ENCODE measurements at regions not wholly inside any gene's neighbourhood (a gene's known extent, or its start where the extent isn't known, plus 50 kb on each side); places are given as distances from the start of the nearest gene placed in this dataset.

- no peaks in the 10 kb centered on the region for H3K9me3 ChIP-seq (ENCODE audit: control insufficient read depth, insufficient read depth, low read length)
- no peak overlapping the region for H3K9ac ChIP-seq (ENCODE audit: low read depth, low read length)
- H3K27me3 ChIP-seq (ENCODE audit: control insufficient read depth, insufficient read depth, low read length), result no peaks in the 10 kb centered on the region
- H3K4me1 ChIP-seq (ENCODE audit: control insufficient read depth, insufficient read depth, low read length), result no peaks in the 10 kb centered on the region
- no peak overlapping the region for H3K4me3 ChIP-seq (ENCODE audit: low read depth, low read length)
- H3K36me3 ChIP-seq (ENCODE audit: control insufficient read depth, insufficient read depth, low read length), result no peaks in the 10 kb centered on the region
Measured at GRCh38 chr12:127770118-127770517, 496.9 kb upstream of the TMEM132C start.

- no peak overlapping the region for H3K9ac ChIP-seq (ENCODE audit: low read depth, low read length)
- no peaks in the 10 kb centered on the region for H3K36me3 ChIP-seq (ENCODE audit: control insufficient read depth, insufficient read depth, low read length)
- H3K4me1 ChIP-seq (ENCODE audit: control insufficient read depth, insufficient read depth, low read length), result no peaks in the 10 kb centered on the region
- H3K9me3 ChIP-seq (ENCODE audit: control insufficient read depth, insufficient read depth, low read length), result no peaks in the 10 kb centered on the region
- H3K27me3 ChIP-seq (ENCODE audit: control insufficient read depth, insufficient read depth, low read length), result no peaks in the 10 kb centered on the region
- no peak overlapping the region for H3K4me3 ChIP-seq (ENCODE audit: low read depth, low read length)
Measured at GRCh38 chr12:127771546-127771945, 495.4 kb upstream of the TMEM132C start.

DNA sequence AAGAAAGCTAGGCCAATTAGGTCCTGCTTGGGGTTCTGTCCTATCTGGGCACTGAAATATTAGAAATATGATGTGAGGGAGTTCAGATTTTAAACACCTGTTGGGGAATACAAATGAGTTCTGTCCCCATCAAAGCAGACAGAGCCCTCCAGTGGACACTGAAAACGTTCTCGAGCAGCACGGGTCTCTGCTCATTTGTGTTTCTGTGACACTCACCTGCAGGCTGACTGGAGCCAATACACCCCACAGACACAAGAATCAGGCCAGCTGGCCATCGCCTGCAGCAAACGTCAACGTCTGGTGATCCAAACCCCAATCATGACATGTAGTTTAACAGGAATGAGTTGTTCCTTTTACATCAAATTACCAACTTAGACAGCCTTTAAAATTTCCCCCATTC, 493.4 kb upstream of the TMEM132C start:
- Histone ChIP-seq H3K9me3 (ENCODE audit: control insufficient read depth, insufficient read depth, low read length) (no peaks in the 10 kb centered on the region), H3K4me3 (ENCODE audit: low read depth, low read length) (no peak overlapping the region), H3K36me3 (ENCODE audit: control insufficient read depth, insufficient read depth, low read length) (no peaks in the 10 kb centered on the region), H3K4me1 (ENCODE audit: control insufficient read depth, insufficient read depth, low read length) (no peaks in the 10 kb centered on the region), H3K9ac (ENCODE audit: low read depth, low read length) (no peak overlapping the region), H3K27me3 (ENCODE audit: control insufficient read depth, insufficient read depth, low read length) (no peaks in the 10 kb centered on the region)

GRCh38 chr12:127774828-127775227, 492.1 kb upstream of the TMEM132C start:
- no peaks in the 10 kb centered on the region for H3K9me3 ChIP-seq (ENCODE audit: control insufficient read depth, insufficient read depth, low read length)

DNA sequence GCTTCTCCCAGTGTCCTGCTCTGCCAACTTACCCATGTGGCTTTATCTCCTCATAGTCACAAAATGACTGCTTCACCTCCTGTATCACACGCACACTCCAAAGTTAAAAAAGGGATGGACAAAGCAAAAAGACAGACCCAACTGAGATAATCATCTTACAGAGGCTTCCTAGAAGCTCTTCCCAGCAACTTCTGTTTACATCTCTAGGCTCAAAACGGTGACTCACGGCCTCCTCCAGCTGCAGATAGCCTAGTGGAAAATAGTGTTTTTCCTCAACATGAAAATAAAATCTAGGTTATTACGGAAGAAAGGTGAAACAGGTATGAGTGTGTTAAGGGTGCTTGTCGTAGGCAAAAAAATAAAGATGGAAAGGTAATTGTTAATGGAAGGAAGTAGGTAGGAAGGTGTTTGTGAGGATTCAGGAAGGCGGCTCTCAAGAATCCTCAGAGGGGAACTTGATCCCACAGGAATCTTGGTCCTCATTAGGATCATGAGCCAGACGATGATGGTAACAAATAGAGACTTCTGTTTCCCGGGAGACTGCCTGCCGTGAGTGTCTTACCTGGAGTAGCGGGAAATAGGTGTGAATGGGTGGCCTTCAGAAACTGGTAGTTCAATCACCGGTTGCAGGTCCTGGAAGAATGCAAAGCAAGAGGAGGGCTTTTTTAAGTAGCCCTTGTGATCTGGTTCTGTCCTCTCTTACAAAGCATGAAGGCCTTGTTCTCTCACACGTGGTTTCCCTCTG, 487.5 kb upstream of the TMEM132C start:
- H3K27me3 ChIP-seq (ENCODE audit: control insufficient read depth, insufficient read depth, low read length), result no peaks in the 10 kb centered on the region
- H3K4me3 ChIP-seq (ENCODE audit: low read depth, low read length), result no peak overlapping the region
- H3K9me3 ChIP-seq (ENCODE audit: control insufficient read depth, insufficient read depth, low read length), result no peaks in the 10 kb centered on the region
- no peaks in the 10 kb centered on the region for H3K36me3 ChIP-seq (ENCODE audit: control insufficient read depth, insufficient read depth, low read length)
- H3K9ac ChIP-seq (ENCODE audit: low read depth, low read length), result no peak overlapping the region
- H3K4me1 ChIP-seq (ENCODE audit: control insufficient read depth, insufficient read depth, low read length), result no peaks in the 10 kb centered on the region

More at GRCh38 chr12:127774828-127775227, 492.1 kb upstream of the TMEM132C start:
- Histone ChIP-seq H3K27me3 (ENCODE audit: control insufficient read depth, insufficient read depth, low read length) (no peaks in the 10 kb centered on the region), H3K4me1 (ENCODE audit: control insufficient read depth, insufficient read depth, low read length) (no peaks in the 10 kb centered on the region), H3K4me3 (ENCODE audit: low read depth, low read length) (no peak overlapping the region), H3K36me3 (ENCODE audit: control insufficient read depth, insufficient read depth, low read length) (no peaks in the 10 kb centered on the region), H3K9ac (ENCODE audit: low read depth, low read length) (no peak overlapping the region)

DNA sequence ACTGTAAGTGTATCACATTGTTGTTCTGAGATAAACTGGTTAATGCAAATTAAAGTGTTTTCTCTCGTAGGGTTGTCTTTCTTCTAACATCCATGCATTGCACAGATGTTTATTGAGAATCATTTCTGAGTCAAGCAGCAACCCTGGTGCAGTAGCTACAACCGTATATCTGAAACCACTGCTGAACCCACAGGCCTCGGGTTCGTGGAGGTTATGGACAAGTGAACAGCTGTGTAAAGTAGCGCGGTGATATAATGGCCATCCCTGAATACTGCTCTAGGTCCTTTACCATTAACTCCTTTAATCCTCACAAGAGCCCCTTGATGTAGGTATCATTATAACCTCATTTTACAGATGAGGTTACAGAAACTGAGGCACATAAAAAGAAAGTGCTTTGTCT, 486.1 kb upstream of the TMEM132C start:
- H3K36me3 ChIP-seq (ENCODE audit: control insufficient read depth, insufficient read depth, low read length), result no peaks in the 10 kb centered on the region
- H3K4me3 ChIP-seq (ENCODE audit: low read depth, low read length), result no peak overlapping the region
- H3K9me3 ChIP-seq (ENCODE audit: control insufficient read depth, insufficient read depth, low read length), result no peaks in the 10 kb centered on the region
- no peaks in the 10 kb centered on the region for H3K27me3 ChIP-seq (ENCODE audit: control insufficient read depth, insufficient read depth, low read length)
- H3K9ac ChIP-seq (ENCODE audit: low read depth, low read length), result no peak overlapping the region
- no peaks in the 10 kb centered on the region for H3K4me1 ChIP-seq (ENCODE audit: control insufficient read depth, insufficient read depth, low read length)

DNA sequence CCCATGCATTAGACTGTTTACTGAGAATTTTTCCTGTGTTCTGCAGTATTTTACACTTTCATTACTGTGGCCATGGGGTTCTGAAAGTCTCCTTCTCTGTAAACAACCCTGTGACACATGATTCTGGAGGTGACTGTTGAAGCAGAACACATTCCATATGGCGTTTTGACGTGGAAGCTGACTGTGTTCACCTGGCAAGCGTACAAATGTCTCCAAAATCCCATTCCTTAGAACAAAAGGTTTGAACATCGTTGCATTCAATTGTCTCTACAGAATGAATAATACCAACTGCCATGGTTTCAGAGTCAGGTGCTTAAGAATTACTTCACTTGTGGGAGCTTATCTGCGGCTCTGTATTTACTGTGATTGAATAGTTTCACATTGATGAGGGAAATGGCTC, 485.6 kb upstream of the TMEM132C start:
- Histone ChIP-seq H3K9ac (ENCODE audit: low read depth, low read length) (no peak overlapping the region), H3K4me1 (ENCODE audit: control insufficient read depth, insufficient read depth, low read length) (peaks cover 2% of the 10 kb centered on the region), H3K36me3 (ENCODE audit: control insufficient read depth, insufficient read depth, low read length) (no peaks in the 10 kb centered on the region), H3K27me3 (ENCODE audit: control insufficient read depth, insufficient read depth, low read length) (no peaks in the 10 kb centered on the region), H3K4me3 (ENCODE audit: low read depth, low read length) (no peak overlapping the region), H3K9me3 (ENCODE audit: control insufficient read depth, insufficient read depth, low read length) (no peaks in the 10 kb centered on the region)

DNA sequence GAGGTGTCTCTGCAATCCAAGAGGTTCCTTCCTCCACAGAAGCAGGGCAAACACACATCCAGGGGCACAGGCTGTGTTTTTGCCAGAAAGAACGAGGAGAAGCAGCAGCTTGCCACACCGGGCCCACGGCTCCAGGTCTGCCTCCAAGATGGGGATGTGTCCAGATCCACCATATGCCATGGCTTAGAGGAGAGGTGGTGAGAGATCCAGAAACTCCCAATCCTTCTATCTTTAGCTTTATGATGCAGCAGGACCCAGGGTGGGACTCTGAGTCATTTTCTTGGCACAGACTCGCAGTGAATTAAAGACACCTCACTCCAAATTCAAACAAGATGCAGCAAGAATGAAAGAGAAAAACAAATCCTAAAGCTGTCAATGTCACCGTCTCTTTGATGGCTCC, 481.4 kb upstream of the TMEM132C start:
- no peaks in the 10 kb centered on the region for H3K27me3 ChIP-seq (ENCODE audit: control insufficient read depth, insufficient read depth, low read length)
- H3K36me3 ChIP-seq (ENCODE audit: control insufficient read depth, insufficient read depth, low read length), result no peaks in the 10 kb centered on the region
- peaks cover 4% of the 10 kb centered on the region for H3K4me1 ChIP-seq (ENCODE audit: control insufficient read depth, insufficient read depth, low read length)
- no peak overlapping the region for H3K9ac ChIP-seq (ENCODE audit: low read depth, low read length)
- H3K4me3 ChIP-seq (ENCODE audit: low read depth, low read length), result no peak overlapping the region
- no peaks in the 10 kb centered on the region for H3K9me3 ChIP-seq (ENCODE audit: control insufficient read depth, insufficient read depth, low read length)

GRCh38 chr12:127785986-127786590, 480.9 kb upstream of the TMEM132C start:
- peaks cover 4% of the 10 kb centered on the region for H3K4me1 ChIP-seq (ENCODE audit: control insufficient read depth, insufficient read depth, low read length)
- H3K36me3 ChIP-seq (ENCODE audit: control insufficient read depth, insufficient read depth, low read length), result no peaks in the 10 kb centered on the region
- H3K9ac ChIP-seq (ENCODE audit: low read depth, low read length), result no peak overlapping the region
- H3K4me3 ChIP-seq (ENCODE audit: low read depth, low read length), result no peak overlapping the region
- no peaks in the 10 kb centered on the region for H3K27me3 ChIP-seq (ENCODE audit: control insufficient read depth, insufficient read depth, low read length)
- no peaks in the 10 kb centered on the region for H3K9me3 ChIP-seq (ENCODE audit: control insufficient read depth, insufficient read depth, low read length)

DNA sequence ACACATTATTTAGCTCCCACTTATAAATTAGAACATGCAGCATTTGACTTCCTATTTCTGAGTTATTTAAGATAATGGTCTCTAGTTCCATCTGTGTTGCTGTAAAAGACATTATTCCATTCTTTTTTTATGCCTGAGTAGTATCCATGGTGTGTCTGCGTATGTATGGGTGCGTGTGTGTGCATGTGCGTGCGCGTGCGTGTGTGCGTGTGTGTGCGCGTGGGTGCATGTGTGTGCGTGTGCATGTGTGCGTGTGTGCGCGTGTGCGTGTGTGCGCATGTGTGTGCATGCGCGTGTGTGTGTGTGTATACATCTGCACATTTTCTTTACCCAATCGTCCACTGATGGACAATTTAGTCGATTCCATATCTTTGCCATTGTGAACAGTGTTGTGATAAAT, 479.4 kb upstream of the TMEM132C start:
- no peaks in the 10 kb centered on the region for H3K36me3 ChIP-seq (ENCODE audit: control insufficient read depth, insufficient read depth, low read length)
- no peak overlapping the region for H3K9ac ChIP-seq (ENCODE audit: low read depth, low read length)
- H3K27me3 ChIP-seq (ENCODE audit: control insufficient read depth, insufficient read depth, low read length), result no peaks in the 10 kb centered on the region
- H3K4me1 ChIP-seq (ENCODE audit: control insufficient read depth, insufficient read depth, low read length), result peaks cover 4% of the 10 kb centered on the region
- no peak overlapping the region for H3K4me3 ChIP-seq (ENCODE audit: low read depth, low read length)
- H3K9me3 ChIP-seq (ENCODE audit: control insufficient read depth, insufficient read depth, low read length), result no peaks in the 10 kb centered on the region

DNA sequence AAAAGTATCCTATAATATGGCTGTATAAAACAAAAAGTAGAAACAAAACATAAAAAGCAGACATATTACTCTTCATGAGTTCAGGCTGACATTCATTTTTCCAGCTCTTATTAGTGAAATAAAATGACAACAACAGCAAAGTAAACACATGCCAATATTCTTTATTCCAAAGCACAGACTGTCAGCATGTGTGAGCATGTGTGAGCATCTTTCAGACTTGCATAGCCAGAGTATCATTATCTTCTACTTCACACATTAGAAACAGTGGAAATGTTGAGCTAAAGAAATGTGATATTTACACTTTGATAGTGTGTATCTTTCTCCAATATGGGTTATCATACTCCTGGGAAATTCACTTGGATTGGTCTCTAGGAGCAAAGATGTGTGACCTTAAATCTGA, 476.6 kb upstream of the TMEM132C start:
- H3K9ac ChIP-seq (ENCODE audit: low read depth, low read length), result no peak overlapping the region
- H3K4me1 ChIP-seq (ENCODE audit: control insufficient read depth, insufficient read depth, low read length), result peaks cover 4% of the 10 kb centered on the region

DNA sequence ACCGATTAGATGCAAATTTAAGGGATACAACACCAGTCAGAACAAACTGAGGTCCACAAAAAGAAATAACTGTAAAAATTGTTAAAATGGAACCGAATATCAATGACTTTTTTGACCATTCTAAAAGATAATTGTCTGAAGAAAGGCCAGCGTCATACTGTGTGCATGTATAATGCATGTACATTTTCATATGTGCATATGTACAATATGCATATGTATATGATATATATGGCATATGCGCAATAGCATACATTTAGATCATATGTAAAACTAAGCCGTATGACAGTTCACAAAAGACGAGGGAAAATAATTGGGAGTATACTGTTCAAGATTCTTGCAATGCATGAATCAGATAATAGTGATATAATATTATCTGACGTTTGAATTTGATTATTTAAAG, 475.8 kb upstream of the TMEM132C start:
- no peak overlapping the region for H3K9ac ChIP-seq (ENCODE audit: low read depth, low read length)
- H3K27me3 ChIP-seq (ENCODE audit: control insufficient read depth, insufficient read depth, low read length), result no peaks in the 10 kb centered on the region
- peaks cover 2% of the 10 kb centered on the region for H3K4me1 ChIP-seq (ENCODE audit: control insufficient read depth, insufficient read depth, low read length)
- H3K9me3 ChIP-seq (ENCODE audit: control insufficient read depth, insufficient read depth, low read length), result no peaks in the 10 kb centered on the region
- H3K36me3 ChIP-seq (ENCODE audit: control insufficient read depth, insufficient read depth, low read length), result no peaks in the 10 kb centered on the region
- no peak overlapping the region for H3K4me3 ChIP-seq (ENCODE audit: low read depth, low read length)

More for the DNA sequence above, 476.6 kb upstream of the TMEM132C start:
- Histone ChIP-seq H3K4me3 (ENCODE audit: low read depth, low read length) (no peak overlapping the region), H3K27me3 (ENCODE audit: control insufficient read depth, insufficient read depth, low read length) (no peaks in the 10 kb centered on the region), H3K9me3 (ENCODE audit: control insufficient read depth, insufficient read depth, low read length) (no peaks in the 10 kb centered on the region), H3K36me3 (ENCODE audit: control insufficient read depth, insufficient read depth, low read length) (no peaks in the 10 kb centered on the region)
